HepG2 (cell line): ENCODE measurements at regions not wholly inside any gene's neighbourhood (a gene's known extent, or its start where the extent isn't known, plus 50 kb on each side); places are given as distances from the start of the nearest gene placed in this dataset.

Experiments used
- CTCF ChIP-seq: sonication (generic); formaldehyde crosslinking; IDR thresholded peaks from 2 replicates; pipeline ENCODE4 v1.5.0; 2020; ENCODE audit warnings: mild to moderate bottlenecking, missing genetic modification reagents, moderate library complexity
- POLR2A ChIP-seq, 2 experiments: IDR thresholded peaks; 2 replicates each; pipeline ENCODE4 v1.6.1; 2011; ENCODE audit warnings: low read depth in 2 of 2, low read length in 2 of 2, mild to moderate bottlenecking in 1 of 2, moderate library complexity in 1 of 2; ENCODE audit not compliant: insufficient read depth in 1 of 2
- SNAPC5 ChIP-seq: sonication (generic); formaldehyde crosslinking; IDR thresholded peaks from 2 replicates; pipeline ENCODE4 v1.8.1; 2023; ENCODE audit warnings: mild to moderate bottlenecking, missing genetic modification reagents, borderline replicate concordance
- TRIM24 ChIP-seq: sonication (generic); formaldehyde crosslinking; IDR thresholded peaks from 2 replicates; pipeline ENCODE4 v1.8.0; 2022; ENCODE audit warnings: mild to moderate bottlenecking, missing genetic modification reagents

GRCh38 chr12:93288626-93289025 is 89.1 kb upstream of the NUDT4 start:
- TF ChIP-seq CTCF (CRISPR knock-in tag) (no peak), SNAPC5 (CRISPR knock-in tag) (no peak), POLR2A (IDR thresholded peaks at IDR 0.05; ENCODE audit: insufficient read depth in 1 of 2, low read depth in 2 of 2, low read length in 2 of 2) (no peak), TRIM24 (CRISPR knock-in tag) (no peak)
